GM18508 (cell line): ENCODE measurements at regions not wholly inside any gene's neighbourhood (a gene's known extent, or its start where the extent isn't known, plus 50 kb on each side); places are given as distances from the start of the nearest gene placed in this dataset.
"Not testable (repeated sequence)": the region's sequence is repeated elsewhere in the genome, so short reads cannot be mapped to it uniquely, and the experiment has no call there.

Experiments
- ATAC-seq: cut with Tn5 transposase; IDR thresholded peaks from one replicate; pipeline ENCODE4 v1.9.1; 2021; ENCODE audit warnings: moderate number of reproducible peaks; ENCODE audit not compliant: insufficient read depth, unreplicated experiment

DNA sequence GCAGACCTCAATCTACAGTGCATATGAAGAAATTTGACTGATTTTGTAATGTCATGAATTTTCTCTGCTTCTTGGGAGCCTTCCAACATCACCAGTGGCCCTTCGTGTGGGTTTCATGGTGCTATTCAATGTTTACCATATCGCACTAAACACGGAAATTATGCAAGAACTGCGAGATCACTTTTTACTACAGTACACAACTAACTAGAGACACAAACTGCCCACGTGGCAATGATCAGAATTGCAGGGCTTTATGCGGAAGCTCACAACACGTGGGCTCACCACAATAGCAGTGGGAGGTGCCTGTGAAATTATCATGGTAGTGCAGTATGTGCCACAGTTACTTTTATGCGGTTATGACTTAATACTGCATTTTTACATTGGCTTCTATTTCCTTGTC, 449.7 kb upstream of the KLF6 start:
- no peak for ATAC-seq

DNA sequence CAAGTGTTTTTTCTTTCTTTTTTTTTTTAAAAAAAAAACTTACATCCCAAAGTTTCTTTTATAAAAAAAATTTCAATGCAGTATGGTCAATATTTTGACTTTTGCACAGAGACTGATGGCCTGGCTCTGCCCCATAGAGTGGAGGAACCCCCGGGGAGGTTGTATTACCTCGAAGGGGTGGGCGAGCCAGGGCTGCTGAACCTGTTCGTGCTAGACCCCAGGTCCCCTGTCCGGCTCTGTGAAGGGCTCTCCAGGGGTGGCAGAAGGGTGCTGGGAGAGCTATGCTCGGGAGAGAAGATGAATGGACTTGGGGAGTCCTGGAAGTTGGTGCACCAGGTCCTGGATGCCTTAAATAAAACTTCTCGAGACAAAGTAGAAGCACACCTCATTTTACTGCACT, 446.4 kb upstream of the KLF6 start:
- ATAC-seq = no peak

DNA sequence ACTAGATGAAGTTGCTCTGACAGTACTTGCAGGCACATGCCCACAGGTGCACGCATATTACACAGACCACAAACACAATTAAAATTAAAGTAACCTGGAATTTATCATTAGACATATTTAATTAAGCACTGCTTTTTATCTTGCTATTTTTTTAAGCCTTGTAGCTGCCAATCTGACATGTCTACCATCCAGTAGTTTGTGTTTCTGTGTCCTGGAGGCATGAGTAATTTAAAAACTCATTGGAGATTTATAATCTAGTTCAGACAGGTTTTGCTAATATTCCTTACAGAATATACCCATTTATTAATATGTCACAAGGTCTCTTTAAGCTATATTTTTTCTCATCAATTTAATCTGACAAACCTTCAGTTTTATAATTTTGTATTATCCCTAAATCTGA, 445.0 kb upstream of the KLF6 start:
- no peak for ATAC-seq

DNA sequence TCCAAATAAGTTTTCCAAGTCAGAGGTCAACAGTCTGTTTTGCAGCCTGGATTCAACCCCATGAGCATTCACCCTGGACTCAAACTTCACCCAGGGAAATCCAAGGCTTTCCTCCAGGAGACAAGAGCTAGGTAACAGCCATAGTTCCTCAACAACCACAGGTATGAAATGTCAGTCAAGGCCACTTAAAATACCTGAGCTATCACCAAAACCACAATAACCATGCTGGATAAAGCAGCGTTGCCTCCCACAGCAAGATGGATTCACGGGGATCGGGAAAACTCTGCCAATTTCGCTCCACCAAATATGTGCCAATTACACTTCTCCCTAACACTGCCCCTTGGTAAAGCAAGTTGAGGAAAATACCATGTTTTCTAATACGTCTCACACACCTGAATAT, 444.1 kb upstream of the KLF6 start:
- ATAC-seq = no peak

DNA sequence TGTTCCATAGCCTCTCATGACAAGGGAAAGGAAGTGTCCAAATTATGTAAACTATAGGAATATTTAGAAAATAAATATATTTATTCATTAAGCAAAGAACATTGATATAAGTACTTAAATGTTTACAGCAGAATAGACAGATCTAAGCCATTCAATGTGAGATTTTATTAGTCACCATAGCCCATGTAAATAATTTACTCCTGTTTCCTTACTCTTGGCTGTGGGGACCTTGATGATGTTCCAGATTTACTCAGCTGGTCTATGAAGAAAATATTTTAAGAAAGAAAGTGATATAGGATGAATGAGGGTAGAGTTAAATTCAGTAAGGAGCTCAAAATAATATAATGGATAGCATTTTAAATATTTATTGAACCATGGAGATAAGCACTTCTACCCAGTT, 442.6 kb upstream of the KLF6 start:
- ATAC-seq = no peak

DNA sequence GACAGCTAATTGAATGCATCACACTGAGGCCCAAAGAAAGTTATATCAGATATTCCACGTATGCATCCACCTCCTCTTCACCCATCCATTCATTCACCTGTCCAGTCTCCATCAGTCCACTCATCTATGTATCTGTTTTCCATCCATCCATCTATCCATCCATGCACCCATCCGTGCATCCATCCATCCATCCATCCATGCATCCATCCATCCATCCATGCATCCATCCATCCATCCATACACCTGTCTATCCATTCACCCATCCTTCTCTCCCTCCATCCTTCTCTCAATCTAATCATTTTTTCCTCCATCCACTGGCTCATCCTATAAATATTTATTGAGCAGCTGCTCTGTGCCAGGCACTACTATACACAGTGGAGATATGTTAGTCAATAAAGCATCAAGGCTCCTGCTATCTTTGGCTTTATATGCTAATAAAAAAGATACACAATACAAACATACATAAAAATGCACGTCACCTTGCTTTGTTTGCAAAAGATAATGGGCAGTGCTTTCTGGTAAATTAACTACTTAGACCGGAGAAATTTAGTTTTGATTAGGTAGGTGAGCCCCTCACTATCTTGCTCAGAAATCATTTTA, 442.0 kb upstream of the KLF6 start:
- no peak for ATAC-seq

DNA sequence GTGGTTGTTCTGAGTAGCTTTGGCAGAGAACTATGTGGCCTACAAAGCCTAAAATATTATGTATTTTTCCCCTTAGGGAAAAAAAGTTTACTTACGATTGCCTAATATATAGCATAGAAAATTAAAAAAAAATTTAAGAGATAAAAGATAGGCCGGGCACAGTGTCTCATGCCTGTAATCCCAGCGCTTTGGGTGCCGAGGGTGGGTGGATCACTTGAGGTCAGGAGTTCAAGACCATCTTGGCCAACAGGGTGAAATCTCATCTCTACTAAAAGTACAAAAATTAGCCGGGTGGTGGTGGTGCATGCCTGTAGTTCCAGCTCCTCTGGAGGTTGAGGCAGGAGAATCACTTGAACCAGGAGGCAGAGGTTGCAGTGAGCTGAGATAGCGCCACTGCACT, 439.2 kb upstream of the KLF6 start:
- no peak for ATAC-seq

DNA sequence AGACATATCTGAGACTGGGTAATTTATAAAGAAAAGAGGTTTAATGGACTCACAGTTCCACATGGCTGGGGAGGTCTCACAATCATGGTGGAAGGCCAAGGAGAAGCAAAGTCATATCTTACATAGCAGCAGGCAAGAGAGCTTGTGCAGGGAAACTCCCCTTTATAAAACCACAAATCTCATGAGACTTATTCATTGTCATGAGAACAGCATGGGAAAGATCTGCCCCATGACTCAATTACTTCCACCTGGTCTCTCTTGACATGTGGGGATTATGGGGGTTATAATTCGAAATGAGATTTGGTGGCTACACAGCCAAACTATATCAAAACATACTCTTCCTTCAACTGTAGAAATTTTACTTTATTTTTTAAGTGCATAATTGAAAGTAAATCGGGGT, 436.3 kb upstream of the KLF6 start:
- not testable (repeated sequence) for ATAC-seq

DNA sequence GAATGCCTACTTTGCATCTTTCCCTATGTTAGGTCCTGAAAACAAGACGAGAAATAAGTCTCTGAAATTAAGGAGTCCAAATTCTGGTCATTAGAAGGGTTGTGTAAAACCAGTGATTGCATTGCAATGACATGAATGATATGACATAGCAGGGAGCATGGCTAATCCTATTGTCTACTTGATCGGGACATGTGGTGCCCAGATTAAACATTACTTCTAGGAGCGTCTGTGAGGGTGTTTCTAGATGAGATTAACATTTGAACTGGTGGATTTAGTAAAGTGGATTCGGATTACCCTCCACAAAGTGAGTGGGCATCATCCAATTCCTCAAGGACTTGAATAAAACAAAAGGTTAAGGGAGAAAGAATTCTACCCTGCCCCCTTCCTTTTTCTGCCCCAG, 434.9 kb upstream of the KLF6 start:
- ATAC-seq = no peak

DNA sequence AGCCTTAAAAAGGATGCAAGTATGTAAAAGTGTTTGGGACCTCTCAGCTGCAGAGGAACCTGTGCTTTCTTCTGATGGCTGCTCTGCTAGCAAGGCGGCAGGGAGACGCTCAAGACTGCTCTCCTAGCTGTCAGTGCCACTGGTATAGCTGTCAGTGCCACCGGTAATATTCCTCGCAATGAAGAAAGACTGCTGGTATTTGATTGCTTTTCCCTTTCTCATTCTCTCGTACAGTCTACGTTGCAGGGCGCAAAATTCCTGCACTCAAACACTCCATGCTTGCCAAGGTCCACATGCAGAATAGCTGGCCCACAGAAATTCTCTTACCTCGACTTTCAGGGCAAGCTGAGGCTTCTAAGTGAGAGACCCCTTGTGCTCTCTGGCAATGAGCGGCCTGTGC, 432.6 kb upstream of the KLF6 start:
- ATAC-seq = no peak

DNA sequence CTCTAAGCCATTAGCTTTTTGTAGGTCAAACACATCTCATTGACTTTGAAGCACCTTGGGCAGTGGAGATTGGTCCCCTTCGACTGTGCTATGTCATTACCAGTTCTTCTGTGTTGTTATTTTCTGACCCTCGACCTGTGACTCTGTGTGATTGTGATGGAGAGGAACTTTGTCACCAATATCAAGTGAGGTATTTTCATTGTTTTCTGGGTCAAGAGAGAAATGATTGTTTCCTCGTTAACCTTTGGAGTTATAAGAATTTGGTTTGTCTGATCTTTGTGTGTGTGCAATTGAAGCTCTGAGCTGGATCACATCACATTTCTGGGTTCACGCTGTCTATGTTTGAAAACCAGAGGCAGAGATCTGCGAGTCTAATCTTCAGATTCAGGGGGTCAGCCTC, 432.2 kb upstream of the KLF6 start:
- no peak for ATAC-seq

DNA sequence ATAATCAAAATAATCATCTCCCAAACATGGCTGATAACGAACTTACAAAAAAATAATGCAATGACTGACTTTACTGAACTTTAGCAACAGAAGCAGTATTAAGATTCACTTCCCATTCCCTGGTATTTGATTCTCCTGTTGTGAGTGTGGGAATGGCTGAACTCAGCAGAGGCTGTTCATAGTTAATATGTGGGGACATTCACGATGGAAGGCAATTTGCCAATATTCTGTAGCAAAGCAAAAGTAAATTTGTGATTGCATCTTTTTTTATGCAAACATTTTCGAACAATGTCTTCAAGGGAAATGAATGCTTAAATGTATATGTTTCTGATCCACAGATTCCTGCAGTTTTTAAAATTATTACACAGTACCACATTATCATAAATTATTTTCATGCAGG, 431.7 kb upstream of the KLF6 start:
- no peak for ATAC-seq

DNA sequence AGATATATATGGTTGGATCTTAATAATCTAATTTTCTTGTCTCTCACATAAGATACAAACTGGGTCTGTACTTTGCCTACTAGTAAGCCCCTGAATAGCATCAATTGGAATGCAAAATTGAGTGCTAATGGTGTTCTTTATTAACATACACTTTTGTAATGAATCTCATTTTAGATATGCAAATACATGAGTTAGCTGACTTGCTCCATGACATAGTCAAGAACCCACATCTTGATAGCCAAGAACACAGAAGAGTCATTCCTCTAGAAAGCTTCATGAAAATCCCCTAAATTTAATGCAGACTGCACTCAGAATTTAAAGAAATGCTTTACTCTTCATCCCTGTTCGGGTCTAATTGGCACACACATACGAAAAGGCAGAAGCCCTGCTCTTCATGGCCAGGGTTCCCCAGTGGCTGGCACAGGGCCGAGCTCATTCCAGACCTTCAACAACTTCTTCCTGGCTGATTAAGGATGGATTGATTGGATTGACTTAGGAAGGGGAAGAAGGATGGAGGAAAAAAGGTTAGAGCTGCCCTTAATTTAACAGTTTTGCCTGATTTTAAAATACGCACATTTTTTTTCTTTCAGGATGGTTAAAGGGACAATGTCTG, 431.1 kb upstream of the KLF6 start:
- no peak for ATAC-seq

DNA sequence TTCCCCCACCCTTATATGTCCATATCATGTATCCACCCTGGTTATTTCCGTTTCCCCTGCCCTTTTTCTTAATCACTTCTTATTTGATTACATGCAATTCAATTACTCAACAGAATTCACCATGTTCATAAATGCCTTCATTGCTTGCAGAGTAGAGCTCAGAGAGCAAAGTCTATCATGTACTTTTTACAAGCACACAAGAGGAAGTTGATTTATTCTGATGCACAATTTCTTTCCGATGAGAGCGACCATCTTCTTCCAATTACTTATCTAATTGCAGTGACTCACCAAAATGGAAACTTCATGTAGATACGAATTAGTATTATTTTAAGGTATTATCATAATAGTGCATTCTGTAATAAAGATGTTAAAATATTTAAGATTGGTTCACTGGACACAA, 430.5 kb upstream of the KLF6 start:
- no peak for ATAC-seq

DNA sequence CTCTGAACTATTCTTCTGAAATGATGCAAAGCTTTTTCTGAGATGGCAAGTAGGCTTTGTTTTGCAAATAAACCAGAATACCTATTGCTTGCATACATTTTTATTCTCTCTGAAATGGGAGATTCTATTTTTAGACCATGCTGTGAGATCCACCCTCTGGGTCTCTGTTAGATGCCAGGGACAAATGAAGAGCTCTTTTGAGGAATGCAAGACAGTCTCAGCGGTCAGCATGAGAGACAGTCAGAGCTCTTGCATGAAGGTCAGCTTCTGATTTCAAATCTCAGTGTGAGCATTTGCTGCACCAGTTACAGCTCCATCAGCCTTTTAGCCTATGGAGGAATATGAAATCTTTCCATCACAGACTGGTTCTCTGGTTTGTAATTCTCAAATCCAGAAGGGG, 429.9 kb upstream of the KLF6 start:
- no peak for ATAC-seq

DNA sequence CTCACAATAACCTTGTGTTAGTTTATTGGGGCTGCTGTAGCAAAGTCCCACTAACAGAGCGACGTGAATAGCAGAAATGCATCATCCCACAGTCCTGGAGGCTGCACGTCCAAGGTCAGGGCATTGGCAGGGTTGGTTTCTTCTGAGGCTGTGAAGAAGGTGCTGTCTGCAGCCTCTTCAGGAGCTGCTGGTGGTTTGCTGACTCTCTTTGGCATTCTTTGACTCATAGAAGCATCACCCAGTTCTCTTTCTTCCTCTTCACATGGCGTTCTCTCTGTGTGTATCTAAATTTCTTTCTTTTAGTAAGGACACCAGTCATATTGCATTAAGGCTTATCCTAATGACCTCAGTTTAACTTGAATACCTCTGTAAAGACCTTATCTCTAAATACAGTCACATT, 428.4 kb upstream of the KLF6 start:
- no peak for ATAC-seq

DNA sequence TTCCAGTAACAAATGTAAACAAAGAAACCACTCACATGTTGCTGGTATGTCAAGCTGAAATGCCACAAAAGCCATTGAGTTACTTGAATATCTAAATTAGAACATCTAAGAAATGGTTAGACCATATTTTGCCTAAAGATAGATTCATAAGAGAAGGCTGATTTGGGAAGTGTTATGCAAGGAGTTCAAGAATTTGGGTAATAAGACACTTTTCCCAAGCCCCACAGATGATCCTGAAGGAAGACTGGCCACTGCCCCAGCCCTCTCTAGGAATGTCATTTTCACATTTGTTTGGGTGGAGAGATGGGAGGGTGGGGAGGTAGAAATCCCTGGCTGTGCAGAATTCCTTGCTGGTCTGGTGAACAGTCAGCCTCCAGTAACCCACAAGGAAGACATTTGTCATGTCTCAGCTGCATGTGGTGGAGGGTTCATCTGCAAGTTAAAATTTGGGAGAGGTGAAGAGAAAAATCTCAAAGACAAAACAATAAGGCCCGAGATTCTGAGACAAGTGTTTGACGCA, 427.2 kb upstream of the KLF6 start:
- ATAC-seq = no peak

DNA sequence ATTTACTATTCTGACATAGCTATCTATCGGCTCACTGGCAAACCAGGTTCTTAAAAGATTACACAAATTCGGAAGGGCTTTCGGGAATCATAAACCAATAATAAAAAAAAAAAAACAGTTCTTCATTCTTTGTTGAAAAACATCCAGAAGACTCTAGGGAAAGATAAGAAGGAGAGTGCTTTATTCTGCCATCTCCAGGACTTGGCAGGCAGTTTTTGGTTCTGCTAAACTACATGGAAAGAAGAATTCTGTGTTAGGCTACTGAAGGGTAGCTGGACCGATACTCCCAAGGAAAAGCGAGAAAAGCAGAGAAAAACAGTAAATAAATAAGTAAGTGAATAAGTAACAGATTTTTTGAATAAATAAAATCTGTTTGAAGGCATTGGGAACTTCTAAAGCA, 423.5 kb upstream of the KLF6 start:
- ATAC-seq = no peak

DNA sequence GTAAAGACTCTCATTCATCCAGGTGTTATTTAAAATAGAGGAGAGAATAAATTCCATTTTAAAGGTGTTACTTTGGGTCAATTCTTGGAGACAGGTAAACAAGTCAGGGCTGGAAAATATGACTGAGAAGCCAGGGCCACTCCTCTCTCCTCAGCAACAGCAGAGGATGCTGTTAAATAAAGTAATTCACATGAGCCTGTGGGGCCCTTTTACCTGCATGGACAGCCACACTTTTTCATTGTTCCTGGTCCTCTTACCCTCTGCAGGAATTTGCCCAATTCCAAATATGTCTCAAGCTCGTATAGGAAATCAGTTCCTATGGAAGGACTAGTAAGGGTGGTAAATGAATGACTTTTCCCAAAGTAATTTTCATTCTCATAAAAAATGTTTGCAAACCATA, 420.1 kb upstream of the KLF6 start:
- ATAC-seq = no peak

DNA sequence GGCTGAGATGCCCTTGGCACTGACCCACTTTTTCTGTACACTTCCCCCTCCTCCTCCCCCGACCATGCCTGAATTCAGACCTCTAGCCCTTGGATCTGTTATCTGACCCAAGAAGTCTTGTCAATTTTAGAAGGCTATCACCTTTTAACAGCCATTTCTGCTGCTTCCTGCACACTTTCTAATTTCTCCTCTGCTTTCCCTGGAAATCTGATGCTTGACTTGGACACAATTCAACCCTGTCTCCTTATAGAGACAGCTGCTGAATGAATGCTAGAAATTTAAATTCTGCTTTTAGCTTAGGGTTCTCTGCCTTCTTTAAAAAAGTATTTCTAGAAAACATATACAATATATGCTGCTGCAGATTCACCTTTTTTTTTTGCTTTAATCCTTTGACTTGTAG, 417.9 kb upstream of the KLF6 start:
- no peak for ATAC-seq

DNA sequence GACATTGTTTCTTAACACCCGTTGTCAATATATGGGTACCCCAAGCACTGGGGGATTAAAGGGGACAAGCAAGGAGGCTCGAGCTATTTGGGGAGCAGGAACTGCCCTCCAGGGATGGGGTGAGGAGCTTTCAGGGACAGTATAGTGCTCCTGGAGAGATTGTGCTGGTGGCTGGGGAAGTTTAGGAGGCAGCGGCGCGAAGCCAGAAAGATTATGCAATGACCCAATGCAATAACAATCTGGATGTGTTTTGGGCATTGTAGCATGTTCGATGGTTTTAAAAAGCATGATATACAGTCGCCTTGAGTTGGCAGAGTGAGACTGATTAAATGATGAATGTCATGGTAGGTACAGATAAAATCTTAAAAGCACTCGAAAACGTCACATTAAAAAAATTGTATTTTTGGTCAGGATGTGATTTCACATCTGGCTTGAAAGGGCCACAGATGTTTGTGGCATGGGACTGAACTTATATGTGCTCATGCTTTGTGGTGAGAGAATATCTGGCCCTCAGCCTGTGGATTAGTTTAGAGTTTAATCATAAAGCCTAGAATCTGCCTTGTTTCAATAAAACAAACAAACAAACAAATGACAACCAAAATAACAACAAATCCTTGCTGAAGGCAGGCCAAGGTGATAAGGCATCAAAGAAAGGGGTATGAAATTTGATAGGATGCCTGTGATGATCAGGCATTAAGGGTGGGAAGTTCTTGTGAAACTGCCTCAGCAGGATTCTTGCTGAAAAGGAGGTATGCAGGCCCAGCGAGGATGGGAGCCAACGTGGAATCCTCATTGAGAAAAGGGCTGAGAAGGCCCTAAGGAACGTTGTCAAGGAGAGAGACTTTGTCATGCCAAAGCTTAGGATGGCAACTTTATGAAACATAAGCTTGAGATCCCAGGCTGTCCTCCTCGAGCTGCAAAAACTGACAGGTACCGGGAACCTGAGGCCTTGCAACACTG, 417.1 kb upstream of the KLF6 start:
- ATAC-seq = no peak
